ENCODE measurements at regions not wholly inside any gene's neighbourhood (a gene's known extent, or its start where the extent isn't known, plus 50 kb on each side); places are given as distances from the start of the nearest gene placed in this dataset.
"Not testable (repeated sequence)": the region's sequence is repeated elsewhere in the genome, so short reads cannot be mapped to it uniquely, and the experiment has no call there.

GRCh38 chr18:75735291-75735690 is 307.8 kb upstream of the SMIM21 start:
- H3K4me3 ChIP-seq (ENCODE audit: low read length), result no peak overlapping the region
- DNase-seq (ENCODE audit: low read depth), result no peak
- TF ChIP-seq, protein P1, sequence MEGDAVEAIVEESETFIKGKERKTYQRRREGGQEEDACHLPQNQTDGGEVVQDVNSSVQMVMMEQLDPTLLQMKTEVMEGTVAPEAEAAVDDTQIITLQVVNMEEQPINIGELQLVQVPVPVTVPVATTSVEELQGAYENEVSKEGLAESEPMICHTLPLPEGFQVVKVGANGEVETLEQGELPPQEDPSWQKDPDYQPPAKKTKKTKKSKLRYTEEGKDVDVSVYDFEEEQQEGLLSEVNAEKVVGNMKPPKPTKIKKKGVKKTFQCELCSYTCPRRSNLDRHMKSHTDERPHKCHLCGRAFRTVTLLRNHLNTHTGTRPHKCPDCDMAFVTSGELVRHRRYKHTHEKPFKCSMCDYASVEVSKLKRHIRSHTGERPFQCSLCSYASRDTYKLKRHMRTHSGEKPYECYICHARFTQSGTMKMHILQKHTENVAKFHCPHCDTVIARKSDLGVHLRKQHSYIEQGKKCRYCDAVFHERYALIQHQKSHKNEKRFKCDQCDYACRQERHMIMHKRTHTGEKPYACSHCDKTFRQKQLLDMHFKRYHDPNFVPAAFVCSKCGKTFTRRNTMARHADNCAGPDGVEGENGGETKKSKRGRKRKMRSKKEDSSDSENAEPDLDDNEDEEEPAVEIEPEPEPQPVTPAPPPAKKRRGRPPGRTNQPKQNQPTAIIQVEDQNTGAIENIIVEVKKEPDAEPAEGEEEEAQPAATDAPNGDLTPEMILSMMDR (conservative IDR thresholded peaks at IDR 0.05; ENCODE audit: low read depth, low read length), result no peak

DNA sequence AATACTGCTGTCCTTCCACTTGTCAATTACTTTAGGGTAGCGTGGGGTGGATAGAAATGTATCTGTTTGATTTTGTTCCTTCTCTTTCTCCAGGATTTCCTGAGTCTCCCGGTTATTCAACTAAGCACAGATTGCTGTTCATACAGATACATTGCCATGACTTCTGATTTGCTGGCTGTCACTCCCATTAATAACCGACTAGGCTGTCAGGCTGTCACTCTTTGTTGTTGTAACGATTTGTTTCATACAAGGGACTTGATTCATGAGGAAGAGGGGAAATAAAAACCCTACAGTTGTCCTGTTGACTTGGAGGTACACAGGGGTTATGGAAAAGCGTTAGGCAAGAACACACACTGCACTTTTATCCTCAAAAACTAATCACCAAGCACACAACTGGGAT is 302.7 kb upstream of the SMIM21 start:
- DNase-seq (ENCODE audit: low read depth), result no peak
- TF ChIP-seq, protein P1 (conservative IDR thresholded peaks at IDR 0.05; ENCODE audit: low read depth, low read length), result no peak
- H3K4me3 ChIP-seq (ENCODE audit: low read length), result no peak overlapping the region

DNA sequence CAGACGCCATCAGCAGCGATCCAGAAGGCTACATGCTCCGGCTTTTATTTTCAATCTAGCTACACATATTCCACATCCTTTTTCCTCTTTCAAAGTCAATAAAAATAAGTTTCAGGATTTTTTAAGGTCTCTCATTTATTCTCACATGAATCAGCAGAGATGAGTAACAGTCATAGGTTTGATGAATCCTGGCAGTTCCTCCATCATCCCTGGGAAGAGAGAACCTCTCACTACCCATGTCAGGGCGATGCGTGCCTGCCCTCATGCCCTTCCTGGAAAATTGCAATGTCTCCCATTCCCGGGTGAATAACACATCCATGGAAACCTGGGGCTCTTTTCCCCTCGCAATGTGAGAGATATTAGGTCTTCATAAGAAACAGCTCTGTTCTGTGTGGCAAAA is 301.1 kb upstream of the SMIM21 start:
- no peak for DNase-seq (ENCODE audit: low read depth)
- TF ChIP-seq, protein P1 (conservative IDR thresholded peaks at IDR 0.05; ENCODE audit: low read depth, low read length), result no peak
- no peak overlapping the region for H3K4me3 ChIP-seq (ENCODE audit: low read length)

- H3K4me3 ChIP-seq (ENCODE audit: low read length), result no peak overlapping the region
- DNase-seq (ENCODE audit: low read depth), result no peak
- TF ChIP-seq, protein P1 (conservative IDR thresholded peaks at IDR 0.05; ENCODE audit: low read depth, low read length), result peak; percentile 5
These were observed 300.0 kb upstream of the SMIM21 start for GRCh38 chr18:75727456-75727855.

GRCh38 chr18:75723521-75724340 is 296.2 kb upstream of the SMIM21 start:
- H3K4me3 ChIP-seq (ENCODE audit: low read length), result no peak overlapping the region
- TF ChIP-seq, protein P1 (conservative IDR thresholded peaks at IDR 0.05; ENCODE audit: low read depth, low read length), result no peak
- DNase-seq (ENCODE audit: low read depth), result no peak

DNA sequence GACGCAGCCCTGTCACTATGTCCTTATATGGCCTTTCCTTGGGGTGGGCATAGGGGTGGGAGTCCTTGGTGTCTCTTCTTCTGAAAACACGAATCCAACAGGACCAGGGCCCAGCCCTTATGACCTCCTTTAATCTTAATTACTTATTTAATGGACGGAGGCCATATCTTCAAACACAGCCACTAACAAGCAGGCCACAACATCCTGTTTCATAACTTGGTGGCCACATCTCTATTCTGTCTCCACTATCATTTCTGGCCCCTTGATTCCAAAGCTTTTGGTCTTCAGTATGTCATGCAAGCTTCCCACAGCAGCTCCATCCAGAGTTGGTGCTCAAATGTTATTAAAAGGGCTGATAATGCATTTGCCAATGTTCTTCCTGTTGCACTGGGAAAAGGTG is 287.3 kb upstream of the SMIM21 start:
- DNase-seq (ENCODE audit: low read depth), result no peak
- no peak overlapping the region for H3K4me3 ChIP-seq (ENCODE audit: low read length)
- TF ChIP-seq, protein P1 (conservative IDR thresholded peaks at IDR 0.05; ENCODE audit: low read depth, low read length), result no peak

DNA sequence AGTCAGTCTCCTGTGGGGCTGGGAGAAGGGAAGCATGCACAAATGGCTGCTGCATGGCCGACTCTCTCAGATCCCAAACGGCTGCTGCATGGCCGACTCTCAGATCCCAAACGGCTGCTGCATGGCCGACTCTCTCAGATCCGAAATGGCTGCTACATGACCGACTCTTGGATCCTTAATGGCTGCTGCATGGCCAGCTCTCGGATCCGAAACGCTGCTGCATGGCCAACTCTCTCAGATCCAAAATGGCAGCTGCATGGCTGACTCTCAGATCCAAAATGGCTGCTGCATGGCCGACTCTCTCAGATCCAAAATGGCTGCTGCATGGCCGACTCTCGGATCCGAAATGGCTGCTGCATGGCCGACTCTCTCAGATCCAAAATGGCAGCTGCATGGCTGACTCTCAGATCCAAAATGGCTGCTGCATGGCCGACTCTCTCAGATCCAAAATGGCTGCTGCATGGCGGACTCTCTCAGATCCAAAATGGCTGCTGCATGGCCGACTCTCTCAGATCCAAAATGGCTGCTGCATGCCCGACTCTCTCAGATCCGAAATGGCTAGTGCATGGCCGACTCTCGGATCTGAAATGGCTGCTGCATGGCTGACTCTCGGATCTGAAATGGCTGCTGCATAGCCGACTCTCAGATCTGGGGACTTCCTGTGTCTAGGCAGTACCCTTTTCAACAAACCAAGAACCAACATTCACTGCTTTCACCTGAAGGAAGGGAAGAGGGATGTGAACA is 284.8 kb upstream of the SMIM21 start:
- H3K4me3 ChIP-seq (ENCODE audit: low read length); DNase-seq (ENCODE audit: low read depth): not testable (repeated sequence)

Measured in retinal pigment epithelial cell (primary cell).